B cell (primary cell): ENCODE measurements at regions not wholly inside any gene's neighbourhood (a gene's known extent, or its start where the extent isn't known, plus 50 kb on each side); places are given as distances from the start of the nearest gene placed in this dataset.

Experiments
- ATAC-seq: fragments of 200-7000 bp; cut with Tn5 transposase; one replicate; pipeline ENCODE4 v1.10.0; 2021; ENCODE audit warnings: low read depth, mild to moderate bottlenecking, moderate number of reproducible peaks, moderate library complexity
- CTCF ChIA-PET: fragments of 350-600 bp; sonication (Branson Sonifier 250); formaldehyde crosslinking; loops from one replicate; lab custom pipeline; 2021; ENCODE audit warnings: antibody characterized with exemption, inconsistent platforms; lab: Charles Lee
- POLR2A ChIA-PET: fragments of 350-600 bp; sonication (Branson Sonifier 250); formaldehyde crosslinking; loops from one replicate; lab custom pipeline; 2021; ENCODE audit warnings: antibody characterized with exemption; lab: Charles Lee
- DNase-seq: peaks from one replicate; pipeline ENCODE4 v3.0.0; 2013
- H2AFZ ChIP-seq: 2 replicates; pipeline ENCODE4 v1.6.1; 2012; ENCODE audit warnings: mild to moderate bottlenecking, low read depth, low read length; ENCODE audit not compliant: insufficient read depth, poor library complexity, severe bottlenecking
- H3K27ac ChIP-seq, 2 donors: 1 replicate in 1 of 2; 2 replicates in 1 of 2; pipeline ENCODE4 v1.5.1; 2012 to 2013; ENCODE audit warnings: low read length in 2 of 2, mild to moderate bottlenecking in 2 of 2, moderate library complexity in 1 of 2
- H3K27me3 ChIP-seq, 4 experiments: fragments of 200-600 bp in 1 of 4; sonication (generic) in 1 of 4; replicated peaks in 1 of 4; 1 replicate in 2 of 4; 2 replicates in 2 of 4; pipeline versions ENCODE4 v1.6.1 to v1.7.0; 2013 to 2016; ENCODE audit warnings: low read length in 3 of 4, mild to moderate bottlenecking in 2 of 4, mixed read lengths in 1 of 4, moderate library complexity in 1 of 4; ENCODE audit not compliant: insufficient read depth in 4 of 4, control insufficient read depth in 3 of 4; ENCODE audit errors: control extremely low read depth in 1 of 4
- H3K36me3 ChIP-seq, 2 experiments: replicated peaks in 1 of 2; 1 replicate in 1 of 2; 2 replicates in 1 of 2; pipeline versions ENCODE4 v1.6.1 to v1.7.1; 2013; ENCODE audit warnings: low read length in 1 of 2; ENCODE audit not compliant: insufficient read depth in 2 of 2, control insufficient read depth in 1 of 2; ENCODE audit errors: control extremely low read depth in 1 of 2, extremely low read depth in 1 of 2
- H3K4me1 ChIP-seq, 2 donors: fragments of 200-600 bp in 1 of 2; sonication (generic) in 1 of 2; 1 replicate in 1 of 2; 2 replicates in 1 of 2; pipeline versions ENCODE4 v1.5.1 to v1.6.1; 2013 to 2017; ENCODE audit warnings: low read length in 2 of 2; ENCODE audit not compliant: control insufficient read depth in 2 of 2, insufficient read depth in 2 of 2
- H3K4me2 ChIP-seq: replicated peaks from 2 replicates; pipeline ENCODE3; 2012; ENCODE audit warnings: mild to moderate bottlenecking, low read depth, low read length; ENCODE audit not compliant: poor library complexity, severe bottlenecking
- H3K4me3 ChIP-seq, 5 experiments: fragments of 200-600 bp in 1 of 5; sonication (generic) in 1 of 5; 1 replicate in 3 of 5; 2 replicates in 2 of 5; pipeline versions ENCODE4 v1.5.1 to v1.7.0; 2011 to 2016; ENCODE audit warnings: low read length in 4 of 5, mild to moderate bottlenecking in 4 of 5, low read depth in 2 of 5, control low read depth in 1 of 5, moderate library complexity in 1 of 5; ENCODE audit not compliant: insufficient read depth in 1 of 5; ENCODE audit errors: control extremely low read depth in 1 of 5, extremely low read depth in 1 of 5
- H3K79me2 ChIP-seq: fragments of 200-600 bp; sonication (generic); one replicate; pipeline ENCODE4 v1.6.0; 2016; ENCODE audit warnings: low read length; ENCODE audit not compliant: control insufficient read depth, insufficient read depth
- H3K9ac ChIP-seq: fragments of 200-600 bp; sonication (generic); 2 replicates; pipeline ENCODE4 v1.6.1; 2017; ENCODE audit warnings: mild to moderate bottlenecking, low read length, moderate library complexity
- H3K9me3 ChIP-seq, 3 donors: one replicate each; pipeline versions ENCODE4 v1.6.1 to v1.7.1; 2013; ENCODE audit warnings: low read length in 2 of 3; ENCODE audit not compliant: control insufficient read depth in 2 of 3, insufficient read depth in 1 of 3; ENCODE audit errors: control extremely low read depth in 1 of 3
- H4K20me1 ChIP-seq: 2 replicates; pipeline ENCODE4 v1.6.0; 2012; ENCODE audit warnings: mild to moderate bottlenecking, low read length; ENCODE audit not compliant: insufficient read depth, control insufficient read depth, poor library complexity, severe bottlenecking
- H3K27ac Mint-ChIP-seq: one replicate; pipeline ENCODE4 v1.8.0; 2021; ENCODE audit warnings: mixed read lengths
- H3K27me3 Mint-ChIP-seq: one replicate; pipeline ENCODE4 v1.8.0; 2021; ENCODE audit warnings: mixed read lengths
- H3K4me1 Mint-ChIP-seq: one replicate; pipeline ENCODE4 v1.8.0; 2021; ENCODE audit warnings: mixed read lengths
- H3K4me3 Mint-ChIP-seq: one replicate; pipeline ENCODE4 v1.8.0; 2021; ENCODE audit warnings: mixed read lengths
- H3K9me3 Mint-ChIP-seq: one replicate; pipeline ENCODE4 v1.8.0; 2022; ENCODE audit warnings: mixed read lengths; ENCODE audit not compliant: insufficient read depth
- CTCF ChIP-seq: fragments of 200-600 bp; IDR thresholded peaks from one replicate; pipeline ENCODE4 v1.8.0; 2022; ENCODE audit warnings: antibody characterized with exemption, mild to moderate bottlenecking
- EZH2 ChIP-seq: IDR thresholded peaks from 2 replicates; pipeline ENCODE4 v1.6.1; 2012; ENCODE audit warnings: borderline replicate concordance, low read depth, mild to moderate bottlenecking, moderate library complexity, low read length; ENCODE audit not compliant: insufficient read depth, poor library complexity, severe bottlenecking
- WGBS: methylation state at CpG from one replicate; pipeline ENCODE4 v1.1.5; 2013; ENCODE audit warnings: missing lambda C conversion rate; ENCODE audit not compliant: insufficient coverage; 5-methylcytosine and 5-hydroxymethylcytosine counted together
- intact Hi-C: fragments of 100-400 bp; cut with micrococcal nuclease; formaldehyde crosslinking; loops from one replicate; pipeline ENCODE4 v1.10.0; 2022

GRCh38 chr12:78441737-78442453, 422.7 kb upstream of the SYT1 start:
- H3K9me3 Mint-ChIP-seq: no peaks in the 10 kb centered on the region

GRCh38 chr12:78442454-78442801, 422.1 kb upstream of the SYT1 start:
- TF ChIP-seq EZH2 (no peak), CTCF (no peak)
- Histone ChIP-seq H4K20me1 (no peaks in the 10 kb centered on the region), H3K27me3 (no peaks in the 10 kb centered on the region), H3K4me2 (no peak overlapping the region), H3K36me3 (no peaks in the 10 kb centered on the region), H3K9ac (no peak overlapping the region), H3K9me3 (peaks cover 0 to 9% (median 0%) of the 10 kb centered on the region in 3 donors), H3K4me1 (no peaks in the 10 kb centered on the region), H3K27ac (no peak overlapping the region), H2AFZ (no peak overlapping the region), H3K79me2 (no peaks in the 10 kb centered on the region), H3K4me3 (no peak overlapping the region)
- Mint-ChIP-seq H3K27me3 (no peaks in the 10 kb centered on the region), H3K9me3 (no peaks in the 10 kb centered on the region), H3K4me3 (no peak overlapping the region), H3K4me1 (no peaks in the 10 kb centered on the region), H3K27ac (no peak overlapping the region)
- ATAC-seq: no peak
- DNase-seq: no peak
- intact Hi-C loops: no loop called here
- POLR2A ChIA-PET: no interaction called here
- CTCF ChIA-PET: no interaction called here
- WGBS: no CpG with 5 or more reads among the region's 1 CpG

More at GRCh38 chr12:78441737-78442453, 422.7 kb upstream of the SYT1 start:
- POLR2A ChIA-PET: no interaction called here
- Histone ChIP-seq H4K20me1 (no peaks in the 10 kb centered on the region), H3K79me2 (no peaks in the 10 kb centered on the region), H3K9me3 (peaks cover 0 to 9% (median 0%) of the 10 kb centered on the region in 3 donors), H3K9ac (no peak overlapping the region), H3K4me3 (no peak overlapping the region), H3K27ac (no peak overlapping the region), H3K27me3 (no peaks in the 10 kb centered on the region), H2AFZ (no peak overlapping the region), H3K36me3 (no peaks in the 10 kb centered on the region), H3K4me1 (no peaks in the 10 kb centered on the region), H3K4me2 (no peak overlapping the region)
- intact Hi-C loops: no loop called here
- Mint-ChIP-seq H3K27ac (no peak overlapping the region), H3K4me3 (no peak overlapping the region), H3K4me1 (no peaks in the 10 kb centered on the region), H3K27me3 (no peaks in the 10 kb centered on the region)
- TF ChIP-seq CTCF: no peak
- no peak for TF ChIP-seq EZH2
- CTCF ChIA-PET: no interaction called here
- ATAC-seq (no peak), DNase-seq (no peak)
- no CpG with 5 or more reads among the region's 3 CpGs for WGBS
